HL-60 (cell line): ENCODE measurements at regions not wholly inside any gene's neighbourhood (a gene's known extent, or its start where the extent isn't known, plus 50 kb on each side); places are given as distances from the start of the nearest gene placed in this dataset.

Experiments
- DNase-seq, 2 experiments: peaks; one replicate each; pipeline ENCODE4 v3.0.0-alpha.2; 2010 to 2020; ENCODE audit warnings: low read depth in 1 of 2, low spot score in 1 of 2
- H3K27ac ChIP-seq: fragments of 250-450 bp; sonication (Bioruptor Pico); replicated peaks from 2 replicates; pipeline ENCODE4 v1.5.1; 2020; ENCODE audit warnings: mild to moderate bottlenecking, moderate library complexity
- H3K27me3 ChIP-seq: fragments of 250-450 bp; sonication (Bioruptor Pico); 2 replicates; pipeline ENCODE4 v1.5.1; 2021; ENCODE audit warnings: mild to moderate bottlenecking, moderate library complexity; ENCODE audit not compliant: insufficient read depth, poor library complexity, severe bottlenecking
- H3K4me3 ChIP-seq: replicated peaks from 2 replicates; pipeline ENCODE4 v1.5.1; 2011; ENCODE audit warnings: mild to moderate bottlenecking, control low read depth, low read length; ENCODE audit not compliant: insufficient read depth
- CTCF ChIP-seq: IDR thresholded peaks from one replicate; pipeline ENCODE4 v1.5.1; 2011; ENCODE audit warnings: low read length, control low read depth, inconsistent platforms; ENCODE audit not compliant: insufficient read depth
- GABPA ChIP-seq: IDR thresholded peaks from 2 replicates; pipeline ENCODE4 v1.6.1; 2012; ENCODE audit warnings: low read depth
- POLR2AphosphoS5 ChIP-seq: IDR thresholded peaks from 2 replicates; pipeline ENCODE4 v1.6.1; 2012; ENCODE audit warnings: low read depth
- REST ChIP-seq: IDR thresholded peaks from 2 replicates; pipeline ENCODE4 v1.6.1; 2012; ENCODE audit warnings: low read depth; ENCODE audit not compliant: insufficient replicate concordance
- SPI1 ChIP-seq: IDR thresholded peaks from 2 replicates; pipeline ENCODE4 v1.6.1; 2012; ENCODE audit warnings: low read depth, mild to moderate bottlenecking, borderline replicate concordance

GRCh38 chr4:124322234-124323065 is 390.1 kb downstream of the ANKRD50 start:
- TF ChIP-seq REST, result no peak
- TF ChIP-seq SPI1, result no peak
- TF ChIP-seq POLR2AphosphoS5, result no peak
- TF ChIP-seq CTCF, result no peak
- TF ChIP-seq GABPA, result no peak
- no peak overlapping the region for H3K4me3 ChIP-seq
- no peak for DNase-seq
- no peak overlapping the region for H3K27ac ChIP-seq
- no peaks in the 10 kb centered on the region for H3K27me3 ChIP-seq

- DNase-seq, result no peak
- no peaks in the 10 kb centered on the region for H3K27me3 ChIP-seq
- TF ChIP-seq POLR2AphosphoS5 (no peak), GABPA (no peak), SPI1 (no peak), CTCF (no peak), REST (no peak)
- H3K4me3 ChIP-seq, result no peak overlapping the region
- H3K27ac ChIP-seq, result no peak overlapping the region
Measured at GRCh38 chr4:124325690-124326089, 386.8 kb downstream of the ANKRD50 start.

GRCh38 chr4:124329134-124329533 is 383.4 kb downstream of the ANKRD50 start:
- TF ChIP-seq GABPA (no peak), SPI1 (no peak), REST (no peak), POLR2AphosphoS5 (no peak), CTCF (no peak)
- Histone ChIP-seq H3K4me3 (no peak overlapping the region), H3K27ac (no peak overlapping the region), H3K27me3 (no peaks in the 10 kb centered on the region)
- DNase-seq, result no peak
